ENCODE measurements at regions not wholly inside any gene's neighbourhood (a gene's known extent, or its start where the extent isn't known, plus 50 kb on each side); places are given as distances from the start of the nearest gene placed in this dataset.

DNA sequence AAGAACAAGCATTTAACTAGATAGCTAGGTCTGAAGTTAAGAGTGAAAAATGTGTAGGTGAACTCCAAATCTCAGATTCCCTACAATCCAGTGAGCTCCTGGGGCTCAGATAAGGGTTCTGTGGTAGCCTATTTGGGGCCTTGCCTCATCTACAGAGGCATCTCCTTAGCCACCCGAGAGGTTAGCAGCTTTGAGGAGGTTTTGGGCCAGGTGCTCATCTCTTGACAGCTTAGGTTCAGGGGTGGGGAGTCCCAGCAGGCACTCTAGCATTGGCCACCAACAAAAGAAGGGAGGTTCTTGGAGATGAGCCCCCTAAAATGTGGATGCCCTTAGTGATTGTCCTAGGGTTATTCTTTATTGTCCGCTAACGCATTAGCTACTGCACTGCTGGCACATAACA is 184.4 kb upstream of the B3GAT1 start:
- TF ChIP-seq POLR2A (IDR thresholded peaks at IDR 0.05) (no peak), POLR2AphosphoS5 (IDR thresholded peaks at IDR 0.05) (no peak), EP300 (IDR thresholded peaks at IDR 0.05) (no peak)
- TF ChIP-seq, protein P1, sequence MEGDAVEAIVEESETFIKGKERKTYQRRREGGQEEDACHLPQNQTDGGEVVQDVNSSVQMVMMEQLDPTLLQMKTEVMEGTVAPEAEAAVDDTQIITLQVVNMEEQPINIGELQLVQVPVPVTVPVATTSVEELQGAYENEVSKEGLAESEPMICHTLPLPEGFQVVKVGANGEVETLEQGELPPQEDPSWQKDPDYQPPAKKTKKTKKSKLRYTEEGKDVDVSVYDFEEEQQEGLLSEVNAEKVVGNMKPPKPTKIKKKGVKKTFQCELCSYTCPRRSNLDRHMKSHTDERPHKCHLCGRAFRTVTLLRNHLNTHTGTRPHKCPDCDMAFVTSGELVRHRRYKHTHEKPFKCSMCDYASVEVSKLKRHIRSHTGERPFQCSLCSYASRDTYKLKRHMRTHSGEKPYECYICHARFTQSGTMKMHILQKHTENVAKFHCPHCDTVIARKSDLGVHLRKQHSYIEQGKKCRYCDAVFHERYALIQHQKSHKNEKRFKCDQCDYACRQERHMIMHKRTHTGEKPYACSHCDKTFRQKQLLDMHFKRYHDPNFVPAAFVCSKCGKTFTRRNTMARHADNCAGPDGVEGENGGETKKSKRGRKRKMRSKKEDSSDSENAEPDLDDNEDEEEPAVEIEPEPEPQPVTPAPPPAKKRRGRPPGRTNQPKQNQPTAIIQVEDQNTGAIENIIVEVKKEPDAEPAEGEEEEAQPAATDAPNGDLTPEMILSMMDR (IDR thresholded peaks at IDR 0.05): no peak
